PC-9 (cell line): ENCODE measurements at regions not wholly inside any gene's neighbourhood (a gene's known extent, or its start where the extent isn't known, plus 50 kb on each side); places are given as distances from the start of the nearest gene placed in this dataset.

Source experiments
- CTCF ChIP-seq: fragments of 200-600 bp; sonication (generic); conservative IDR thresholded peaks from 2 replicates; pipeline ENCODE4 v1.6.1; 2017; ENCODE audit warnings: mixed run types, antibody characterized with exemption, mild to moderate bottlenecking, moderate library complexity
- EZH2 ChIP-seq: fragments of 200-600 bp; sonication (generic); IDR thresholded peaks from 2 replicates; pipeline ENCODE4 v1.8.0; 2017; ENCODE audit warnings: antibody characterized with exemption, low read depth

GRCh38 chr20:5696011-5696559 lies 54.1 kb upstream of the SHLD1 start:
- TF ChIP-seq CTCF (no peak), EZH2 (no peak)
